ENCODE measurements at regions not wholly inside any gene's neighbourhood (a gene's known extent, or its start where the extent isn't known, plus 50 kb on each side); places are given as distances from the start of the nearest gene placed in this dataset.

GRCh38 chr17:72258711-72259110 is 137.9 kb downstream of the SOX9 start:
- DNase-seq (ENCODE audit: low read depth) = no peak

- DNase-seq (ENCODE audit: low read depth) = no peak
Measured at GRCh38 chr17:72259922-72260321, 139.1 kb downstream of the SOX9 start.

DNA sequence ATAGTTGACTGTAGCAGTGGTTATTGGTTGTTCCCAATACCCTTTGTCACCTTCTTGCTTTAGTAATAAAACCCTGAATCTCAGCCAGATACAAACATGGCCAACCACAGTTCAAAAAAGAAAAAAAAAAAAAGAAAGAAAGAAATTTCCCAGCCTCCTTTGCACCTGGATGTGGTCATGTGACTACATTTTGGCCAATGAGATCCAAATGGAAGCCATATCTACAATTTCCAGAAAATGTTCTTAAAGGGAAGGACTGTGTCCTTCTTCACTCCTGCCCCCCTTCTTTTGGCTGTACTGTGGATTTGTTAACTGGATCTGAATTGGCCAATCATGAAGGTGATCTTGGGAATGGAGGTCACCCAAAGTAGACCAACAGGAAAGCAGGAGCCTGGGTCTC is 141.9 kb downstream of the SOX9 start:
- DNase-seq (ENCODE audit: low read depth) = no peak

DNA sequence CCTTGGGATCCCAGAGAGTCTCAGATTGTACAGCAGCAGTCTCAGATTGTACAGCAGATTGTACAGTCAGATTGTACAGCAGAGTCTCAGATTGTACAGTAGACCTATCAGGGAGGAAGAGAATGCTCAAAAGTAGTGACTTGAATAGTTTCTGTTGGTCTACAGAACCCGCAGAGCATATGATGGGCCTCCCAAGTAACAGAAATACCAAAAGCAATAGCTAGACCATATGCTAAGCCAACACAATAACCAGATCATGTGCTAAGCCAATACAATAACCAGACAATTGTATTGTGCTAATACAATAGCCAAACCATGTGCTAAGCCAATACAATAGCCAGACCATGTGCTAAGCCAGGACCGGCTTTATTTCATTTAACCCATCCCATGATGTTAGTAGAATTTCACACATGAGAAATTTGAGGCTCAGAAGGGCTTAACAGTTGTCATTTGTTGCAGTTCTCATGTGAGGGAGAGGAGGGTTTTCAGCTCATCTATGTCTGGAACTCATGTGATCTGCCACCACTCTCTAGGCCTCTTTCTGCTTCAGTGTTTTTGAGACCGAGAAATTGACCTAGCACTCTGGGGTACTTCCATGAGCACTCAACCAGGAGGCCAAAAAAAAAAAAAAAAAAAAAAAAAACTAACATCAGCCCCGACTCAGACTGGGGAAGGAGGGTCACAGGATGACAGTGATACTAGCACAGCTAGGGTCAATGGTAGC is 144.0 kb downstream of the SOX9 start:
- DNase-seq (ENCODE audit: low read depth) = no peak

DNA sequence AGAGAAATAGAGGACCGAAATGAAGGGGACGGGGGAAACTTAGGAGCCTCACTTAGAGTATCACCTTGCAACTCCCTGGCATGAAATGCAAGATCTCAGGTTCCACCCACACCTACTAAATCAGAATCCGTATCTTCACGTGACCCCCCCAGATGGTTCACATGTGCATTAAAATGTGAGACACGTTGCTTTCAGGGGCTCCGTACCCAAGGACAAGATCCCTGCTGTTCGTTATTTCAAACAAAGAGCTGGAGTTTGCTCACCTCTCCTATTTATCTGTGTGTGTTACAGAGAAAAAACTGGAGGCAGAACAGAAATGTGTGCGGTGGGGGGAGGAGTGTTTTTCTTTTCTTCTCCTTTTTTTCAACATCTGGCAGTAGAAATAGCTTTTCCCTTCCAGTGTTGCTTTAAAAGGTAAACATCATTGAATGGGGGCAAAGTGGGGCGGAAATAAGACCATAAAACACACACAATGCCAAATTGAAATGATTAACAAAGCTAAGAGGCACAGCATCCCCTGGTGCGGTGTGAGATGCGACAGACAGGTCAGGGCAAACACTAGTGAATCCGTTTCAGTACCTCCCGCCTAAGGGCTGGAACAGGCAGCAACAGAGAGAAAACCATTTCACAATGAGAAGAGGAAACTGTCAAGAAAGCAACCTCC is 145.4 kb downstream of the SOX9 start:
- no peak for DNase-seq (ENCODE audit: low read depth)

DNA sequence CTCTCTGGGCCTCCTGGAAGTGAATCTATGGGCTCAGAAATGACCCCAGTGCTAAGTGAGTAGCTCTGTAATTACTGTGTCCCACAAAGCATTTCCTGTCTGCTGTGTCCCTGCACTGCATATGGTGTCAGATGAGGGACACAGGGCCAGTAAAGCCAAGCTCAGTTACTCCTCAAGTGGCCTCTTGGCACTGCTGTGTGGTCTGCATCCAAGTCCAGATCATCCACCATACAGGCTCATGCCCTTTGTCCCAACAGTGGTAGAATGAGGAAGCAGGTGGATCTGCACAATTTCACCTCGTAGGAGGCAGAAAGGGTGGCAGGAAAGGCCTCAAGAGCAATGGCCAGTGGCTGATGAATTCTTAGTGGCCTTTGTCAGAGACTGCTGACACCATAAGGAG is 146.8 kb downstream of the SOX9 start:
- DNase-seq (ENCODE audit: low read depth) = no peak

DNA sequence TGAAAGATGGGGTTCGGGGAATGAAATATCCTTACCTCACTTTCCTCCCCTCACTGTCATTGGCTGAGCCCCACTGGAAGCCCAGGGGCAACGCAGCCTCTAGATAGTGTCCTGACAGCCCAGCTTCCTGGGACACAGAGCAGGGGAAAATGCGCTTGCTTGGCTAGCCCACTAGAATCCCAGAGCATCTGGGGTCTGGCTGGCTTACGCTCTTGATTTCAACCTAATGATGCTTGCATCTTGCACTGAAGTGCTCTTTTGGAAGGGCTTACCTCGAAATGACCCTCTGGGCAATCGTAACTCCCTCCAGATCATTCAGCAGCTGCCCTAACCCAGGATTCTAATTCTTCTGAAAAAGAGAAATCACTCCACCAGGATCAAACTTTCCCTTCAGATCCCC is 147.6 kb downstream of the SOX9 start:
- no peak for DNase-seq (ENCODE audit: low read depth)

DNA sequence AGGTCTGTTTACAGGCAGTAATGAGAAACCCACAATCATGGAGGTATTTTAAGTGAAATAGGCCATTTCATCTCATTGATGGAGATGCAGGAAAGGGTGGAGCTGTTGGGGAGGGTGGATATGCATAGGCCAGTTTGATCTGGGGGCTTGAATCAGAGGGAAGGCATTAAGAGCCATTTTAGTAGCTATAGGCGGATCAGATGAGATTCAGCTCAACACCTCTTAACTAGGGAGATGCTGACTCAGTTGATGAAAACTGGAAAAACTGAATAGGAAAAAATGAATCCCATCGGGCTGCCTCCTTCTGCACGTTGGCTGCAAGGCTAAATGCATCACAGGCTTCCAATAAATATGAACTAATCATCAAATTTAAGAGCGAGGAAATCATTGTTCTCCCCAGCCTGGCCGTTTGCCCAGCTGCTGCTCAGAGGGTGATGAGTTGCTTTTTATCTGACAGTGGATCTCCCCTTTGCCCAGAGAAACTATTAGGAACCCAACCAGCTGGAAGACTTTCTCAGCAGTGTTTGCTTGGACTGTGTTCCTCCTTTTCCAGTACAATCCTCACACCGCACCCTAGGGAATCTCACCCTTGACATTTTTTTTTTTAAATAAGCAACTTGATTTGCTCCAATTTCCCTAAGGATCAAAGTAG is 149.6 kb downstream of the SOX9 start:
- no peak for DNase-seq (ENCODE audit: low read depth)

GRCh38 chr17:72271603-72272002 is 150.8 kb downstream of the SOX9 start:
- no peak for DNase-seq (ENCODE audit: low read depth)

DNA sequence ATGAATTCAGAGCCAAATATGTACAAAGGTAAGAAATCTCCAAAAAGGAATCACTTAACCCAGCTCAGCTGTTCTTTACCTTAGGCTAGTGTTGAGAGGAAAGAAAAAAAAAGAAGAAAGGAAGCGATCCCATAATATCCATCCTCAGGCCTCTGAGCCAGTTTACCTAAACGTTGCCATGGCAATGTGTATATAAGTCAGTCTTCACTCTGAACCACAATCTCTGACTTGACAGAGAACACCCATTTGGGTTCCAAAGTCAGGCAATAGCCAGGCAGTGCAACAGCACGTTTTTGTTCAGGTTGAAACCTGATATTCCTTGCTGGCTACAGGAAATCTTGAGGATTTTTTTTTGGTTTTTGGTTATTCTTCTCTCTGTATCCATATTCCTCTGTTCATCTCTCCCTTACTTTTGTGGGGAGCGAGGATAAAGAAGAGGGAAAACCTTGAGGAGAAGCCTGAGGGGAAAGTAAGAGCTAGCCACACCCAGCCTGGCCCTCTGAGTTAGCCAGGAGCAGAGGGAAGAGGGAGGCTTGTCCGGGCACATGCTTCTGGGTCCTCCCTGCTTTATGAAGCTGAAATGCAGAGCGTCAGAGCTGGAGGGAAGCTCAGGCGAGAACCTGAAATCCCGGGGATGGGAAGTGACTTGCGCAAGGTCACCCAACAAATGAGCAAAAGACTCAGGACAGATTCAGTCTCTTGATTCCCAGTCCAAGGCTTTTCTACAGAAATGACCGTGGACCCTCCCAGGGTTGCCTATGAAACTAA is 152.7 kb downstream of the SOX9 start:
- no peak for DNase-seq (ENCODE audit: low read depth)

GRCh38 chr17:72274614-72275013 is 153.8 kb downstream of the SOX9 start:
- DNase-seq (ENCODE audit: low read depth) = no peak

GRCh38 chr17:72280881-72281280 is 160.1 kb downstream of the SOX9 start:
- no peak for DNase-seq (ENCODE audit: low read depth)

DNA sequence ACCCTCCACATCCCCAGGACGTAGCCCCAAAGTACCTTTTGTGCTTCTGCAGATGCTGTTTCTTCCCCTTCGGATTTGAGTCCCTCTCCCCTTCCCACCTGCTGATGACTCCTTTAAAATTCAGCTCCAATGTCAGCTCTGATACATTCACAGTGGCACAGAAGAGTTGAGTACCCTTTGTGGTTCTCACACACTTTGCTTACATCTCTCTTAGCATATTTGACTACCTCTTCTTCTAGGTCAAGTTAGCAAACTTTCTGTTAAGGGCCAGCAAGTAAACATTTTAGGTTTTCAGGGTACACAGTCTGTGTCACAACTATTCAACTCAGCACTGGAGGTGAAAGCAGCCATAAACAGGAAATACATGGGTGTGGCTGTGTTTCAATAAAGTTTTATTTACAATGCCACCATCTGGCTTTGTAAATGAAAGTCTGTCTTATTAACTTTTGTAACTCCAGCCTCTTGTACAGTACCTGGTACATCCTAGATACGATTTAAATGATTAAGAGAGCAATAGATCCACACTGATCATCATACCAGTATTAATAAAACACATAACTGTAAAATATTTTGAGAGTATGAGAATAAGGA is 161.7 kb downstream of the SOX9 start:
- DNase-seq (ENCODE audit: low read depth) = no peak

DNA sequence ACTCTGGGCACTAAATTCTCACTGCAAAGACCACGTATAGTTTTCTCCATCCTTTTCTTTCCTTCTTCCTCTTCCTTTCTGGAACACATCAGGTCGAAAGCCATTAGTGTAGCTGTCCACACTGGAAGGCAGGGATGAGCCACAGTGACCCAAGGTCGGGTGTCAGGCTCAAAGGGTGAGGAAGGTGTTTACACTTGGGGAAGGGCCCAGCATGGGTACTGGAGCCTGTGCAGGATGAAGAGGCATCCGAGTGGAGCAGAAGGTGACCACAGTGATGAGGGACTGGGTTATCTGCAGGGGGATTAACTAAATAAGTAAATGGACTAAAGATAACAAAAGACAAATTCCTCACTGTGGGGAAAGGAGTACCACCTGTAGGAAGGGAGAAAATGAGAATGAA is 164.0 kb downstream of the SOX9 start:
- no peak for DNase-seq (ENCODE audit: low read depth)

GRCh38 chr17:72287586-72287985 is 166.8 kb downstream of the SOX9 start:
- no peak for DNase-seq (ENCODE audit: low read depth)

DNA sequence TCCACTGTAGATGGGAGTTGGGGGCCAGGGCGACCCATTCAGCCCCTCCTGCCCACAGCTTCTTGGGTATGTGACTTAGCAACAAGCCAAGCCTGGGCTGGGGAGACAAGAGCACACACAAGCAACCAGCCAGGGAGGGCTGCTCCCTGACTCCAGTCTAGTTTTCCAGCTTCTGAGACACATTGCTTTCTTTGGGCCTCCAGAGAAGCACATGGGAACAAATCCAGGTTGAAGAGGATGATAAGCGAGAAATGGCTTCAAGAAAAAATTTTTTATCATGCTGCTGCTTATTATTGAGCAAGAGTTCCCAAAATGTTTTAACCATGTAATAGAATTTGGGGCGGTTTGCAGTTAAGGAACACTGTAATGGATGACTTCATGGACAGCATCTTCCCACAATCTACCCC is 173.7 kb downstream of the SOX9 start:
- DNase-seq (ENCODE audit: low read depth) = no peak

- DNase-seq (ENCODE audit: low read depth) = no peak
Measured at GRCh38 chr17:72295916-72296315, 175.1 kb downstream of the SOX9 start.

DNA sequence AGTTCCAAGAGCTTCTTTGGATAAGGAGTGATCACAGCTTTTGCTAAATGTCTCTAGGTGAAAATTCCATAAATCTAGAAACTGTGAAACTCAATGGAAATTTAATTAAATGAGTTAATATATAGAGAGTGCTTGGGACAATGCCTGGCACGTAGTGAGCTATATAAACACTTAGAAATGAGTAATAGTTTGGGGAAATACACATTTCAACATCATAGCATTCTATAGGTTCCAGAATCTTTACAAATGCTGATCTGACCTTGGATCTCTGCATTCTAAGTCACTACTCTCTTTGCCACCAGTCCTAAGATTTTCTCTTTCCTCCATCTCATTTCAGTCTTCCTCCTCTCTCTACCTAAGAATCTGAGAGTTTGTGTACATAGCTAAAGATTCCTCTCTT is 175.6 kb downstream of the SOX9 start:
- no peak for DNase-seq (ENCODE audit: low read depth)

GRCh38 chr17:72297326-72298115 is 176.7 kb downstream of the SOX9 start:
- DNase-seq (ENCODE audit: low read depth) = no peak

GRCh38 chr17:72299100-72299499 is 178.3 kb downstream of the SOX9 start:
- DNase-seq (ENCODE audit: low read depth) = no peak

DNA sequence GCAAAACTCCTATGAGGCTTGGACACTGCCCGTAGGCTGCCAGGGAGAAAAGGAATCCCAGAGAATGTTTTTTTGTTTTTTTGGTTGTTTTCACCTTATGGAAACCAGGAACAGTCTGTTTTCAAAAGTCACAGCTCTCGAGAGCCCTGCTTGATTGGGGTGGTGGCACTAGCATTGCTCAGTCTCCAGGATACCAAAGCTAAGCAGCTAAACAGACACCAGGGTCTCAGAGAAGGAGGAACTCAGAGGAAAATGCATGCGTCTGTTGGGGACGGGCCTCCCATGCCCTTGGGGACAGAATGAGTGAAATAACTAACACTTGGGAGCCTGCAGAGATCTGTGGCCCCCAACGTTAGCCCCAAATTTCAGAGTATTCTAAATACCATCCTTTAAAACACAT is 178.8 kb downstream of the SOX9 start:
- DNase-seq (ENCODE audit: low read depth) = no peak

DNA sequence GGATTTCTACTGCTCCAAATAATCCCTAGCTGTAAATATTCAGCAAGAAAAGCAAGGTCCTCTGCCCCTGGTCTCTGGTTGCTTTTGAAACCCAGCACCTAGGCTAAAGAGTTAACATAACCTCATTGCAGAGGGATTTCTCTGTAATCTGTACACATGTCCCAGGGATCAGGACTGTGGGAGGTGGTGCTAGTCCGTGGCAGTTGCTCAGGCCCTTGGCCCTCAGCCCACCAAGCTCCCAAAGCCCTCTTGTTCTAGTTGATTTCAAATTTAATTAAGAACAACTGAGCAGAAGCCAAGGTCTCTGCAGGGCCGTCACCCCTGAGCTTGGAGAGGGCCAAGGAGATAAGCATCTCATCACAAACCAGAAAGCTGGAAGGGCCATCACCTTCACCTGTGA is 181.1 kb downstream of the SOX9 start:
- no peak for DNase-seq (ENCODE audit: low read depth)

Measured in activated T-helper 9 cell treated with anti-CD3 and anti-CD28 coated beads, Interleukin-2, amount 50 U/mL, for 16 hours (primary cell).